Naive thymus-derived CD8-positive, alpha-beta T cell (primary cell): ENCODE measurements at regions not wholly inside any gene's neighbourhood (a gene's known extent, or its start where the extent isn't known, plus 50 kb on each side); places are given as distances from the start of the nearest gene placed in this dataset.
A peak's percentile ranks its signal among the peaks of the same experiment; 100 is the strongest.

Experiments used
- ATAC-seq, 2 donors: fragments of 150-1000 bp; cut with Tn5 transposase in 1 of 2; sonication (Bioruptor Pico), chemical (Tn5 transposase) in 1 of 2; 1 replicate in 1 of 2; 2 replicates in 1 of 2; pipeline ENCODE4 v1.10.0; 2021; ENCODE audit warnings: mild to moderate bottlenecking in 2 of 2, moderate library complexity in 2 of 2
- POLR2A ChIA-PET: fragments of 350-600 bp; sonication (Branson Sonifier 250); formaldehyde crosslinking; loops from one replicate; lab custom pipeline; 2021; ENCODE audit warnings: antibody characterized with exemption; lab: Charles Lee
- DNase-seq, 10 donors: peaks; one replicate each; pipeline versions ENCODE4 v3.0.0 to v3.0.0-alpha.2; 2020 to 2022
- H3K27ac Mint-ChIP-seq, 10 donors: one replicate each; pipeline ENCODE4 v1.8.0; 2020 to 2022; ENCODE audit warnings: mild to moderate bottlenecking in 10 of 10, mixed read lengths in 10 of 10, moderate library complexity in 4 of 10, inconsistent platforms in 1 of 10
- H3K27me3 Mint-ChIP-seq, 5 donors: one replicate each; pipeline ENCODE4 v1.8.0; 2021 to 2022; ENCODE audit warnings: mixed read lengths in 5 of 5
- H3K36me3 Mint-ChIP-seq, 3 donors: one replicate each; pipeline ENCODE4 v1.8.0; 2020 to 2022; ENCODE audit warnings: mixed read lengths in 3 of 3, mild to moderate bottlenecking in 2 of 3, inconsistent platforms in 1 of 3
- H3K4me1 Mint-ChIP-seq, 4 donors: one replicate each; pipeline ENCODE4 v1.8.0; 2021 to 2022; ENCODE audit warnings: mixed read lengths in 4 of 4
- H3K4me3 Mint-ChIP-seq, 10 donors: one replicate each; pipeline ENCODE4 v1.8.0; 2020 to 2022; ENCODE audit warnings: mild to moderate bottlenecking in 10 of 10, mixed read lengths in 10 of 10, moderate library complexity in 6 of 10, inconsistent platforms in 1 of 10
- H3K9me3 Mint-ChIP-seq, 9 donors: one replicate each; pipeline ENCODE4 v1.8.0; 2020 to 2022; ENCODE audit warnings: mixed read lengths in 9 of 9, mild to moderate bottlenecking in 3 of 9, inconsistent platforms in 1 of 9, moderate library complexity in 1 of 9

GRCh38 chr9:15113288-15113687 lies 193.7 kb downstream of the TTC39B start:
- peaks cover 0 to 7% (median 0%) of the 10 kb centered on the region in 5 donors for H3K27me3 Mint-ChIP-seq
- no peak overlapping the region for H3K4me3 Mint-ChIP-seq
- H3K4me1 Mint-ChIP-seq = no peaks in the 10 kb centered on the region
- POLR2A ChIA-PET = no interaction called here
- ATAC-seq = no peak
- no peaks in the 10 kb centered on the region for H3K36me3 Mint-ChIP-seq
- H3K9me3 Mint-ChIP-seq = no peaks in the 10 kb centered on the region
- no peak for DNase-seq
- H3K27ac Mint-ChIP-seq = no peak overlapping the region

DNA sequence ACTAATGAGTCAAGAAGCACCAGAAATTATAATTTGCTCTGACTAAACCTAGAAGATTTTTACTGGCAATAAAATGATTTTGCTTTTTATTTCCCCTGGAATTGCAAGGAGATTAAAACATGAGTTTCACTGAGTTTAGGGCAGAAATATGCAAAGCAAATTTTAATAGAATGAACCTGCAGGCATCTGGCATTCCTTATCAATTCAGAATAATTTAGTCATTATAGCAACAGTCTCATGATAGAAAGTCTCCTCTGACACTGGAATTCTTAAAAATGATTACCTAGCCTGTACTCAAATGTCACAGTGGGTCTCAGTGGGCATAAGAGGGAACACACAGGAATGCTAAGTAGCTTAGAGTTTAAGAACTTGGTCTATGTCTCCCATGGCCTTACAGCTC lies 195.9 kb downstream of the TTC39B start:
- POLR2A ChIA-PET = no interaction called here
- Mint-ChIP-seq H3K27ac (no peak overlapping the region), H3K4me1 (no peaks in the 10 kb centered on the region), H3K27me3 (peaks cover 0 to 4% (median 0%) of the 10 kb centered on the region in 5 donors), H3K4me3 (no peak overlapping the region), H3K9me3 (no peaks in the 10 kb centered on the region), H3K36me3 (no peaks in the 10 kb centered on the region)
- no peak for DNase-seq
- ATAC-seq = no peak

DNA sequence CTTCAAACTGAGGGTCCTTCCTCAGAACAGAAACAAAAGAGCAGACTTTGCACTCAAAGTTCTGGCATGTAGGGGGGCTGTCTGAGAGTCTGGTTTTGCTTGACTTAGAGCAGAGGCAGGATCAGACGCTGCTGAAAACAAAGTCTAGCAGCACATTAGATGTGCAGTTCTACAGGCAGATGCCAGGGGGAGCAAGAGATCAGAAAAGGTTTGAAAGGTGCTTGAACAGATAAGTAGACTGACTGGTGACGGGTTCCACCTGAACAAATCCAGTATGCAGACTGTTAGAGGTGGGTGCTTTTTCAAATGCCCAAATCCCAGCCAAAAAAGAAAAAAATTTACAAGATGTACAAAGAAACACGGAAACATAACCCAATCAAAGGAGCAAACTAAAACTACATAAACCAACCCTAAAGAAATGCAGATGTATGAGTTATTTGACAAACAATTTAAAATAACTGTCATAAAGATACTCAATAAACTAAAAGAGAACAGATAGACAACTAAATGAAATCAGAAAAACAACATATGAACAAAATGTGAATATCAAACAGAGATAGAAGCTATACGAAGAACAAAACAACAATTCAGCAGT lies 194.7 kb upstream of the FREM1 start:
- H3K27ac Mint-ChIP-seq = no peak overlapping the region
- H3K4me1 Mint-ChIP-seq = peaks cover 0 to 2% (median 0%) of the 10 kb centered on the region in 4 donors
- DNase-seq (peak; percentile 4 to 63 (median 40)), ATAC-seq (peak; percentile 58 to 65)
- no peaks in the 10 kb centered on the region for H3K9me3 Mint-ChIP-seq
- POLR2A ChIA-PET = interaction anchor here (0.8 kb wide), 1 partner anchor 31 kb away, joined by 3 read pairs; no protein-coding TSS in a partner anchor
- peaks cover 5 to 16% (median 7%) of the 10 kb centered on the region in 5 donors for H3K27me3 Mint-ChIP-seq
- no peak overlapping the region for H3K4me3 Mint-ChIP-seq
- H3K36me3 Mint-ChIP-seq = no peaks in the 10 kb centered on the region

GRCh38 chr9:15103290-15103689 lies 193.1 kb upstream of the FREM1 start:
- H3K36me3 Mint-ChIP-seq = no peaks in the 10 kb centered on the region
- H3K27me3 Mint-ChIP-seq = peaks cover 5 to 16% (median 7%) of the 10 kb centered on the region in 5 donors
- DNase-seq = no peak
- H3K4me3 Mint-ChIP-seq = no peak overlapping the region
- no peak overlapping the region for H3K27ac Mint-ChIP-seq
- peaks cover 0 to 2% (median 0%) of the 10 kb centered on the region in 4 donors for H3K4me1 Mint-ChIP-seq
- POLR2A ChIA-PET = no interaction called here
- no peaks in the 10 kb centered on the region for H3K9me3 Mint-ChIP-seq
- no peak for ATAC-seq

- Mint-ChIP-seq H3K4me1 (peaks cover 0 to 2% (median 0%) of the 10 kb centered on the region in 4 donors), H3K9me3 (no peaks in the 10 kb centered on the region), H3K4me3 (no peak overlapping the region), H3K36me3 (no peaks in the 10 kb centered on the region), H3K27ac (no peak overlapping the region), H3K27me3 (peaks cover 5 to 26% (median 13%) of the 10 kb centered on the region in 5 donors)
- DNase-seq (no peak), ATAC-seq (no peak)
- POLR2A ChIA-PET = no interaction called here
These were observed 190.9 kb upstream of the FREM1 start for GRCh38 chr9:15101095-15101494.

DNA sequence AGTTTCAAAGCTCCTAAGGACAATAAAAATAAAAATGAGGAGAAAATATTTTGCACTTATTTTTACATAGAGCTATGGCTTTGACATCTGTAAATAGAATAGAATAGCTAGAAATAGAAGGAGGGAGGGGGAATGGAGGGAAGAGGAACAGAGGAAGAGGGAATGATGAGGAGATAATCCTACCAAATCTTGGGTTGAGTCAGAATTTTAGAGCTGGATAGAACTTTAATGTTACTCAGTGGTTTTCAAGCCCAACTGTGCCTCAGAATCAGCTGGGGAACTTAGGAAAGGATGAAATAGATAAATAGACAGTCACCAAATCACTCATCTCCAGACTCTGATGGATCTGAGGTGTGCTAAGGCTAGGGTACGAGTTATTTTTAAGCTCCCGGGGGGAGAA lies 190.3 kb upstream of the FREM1 start:
- no peak for ATAC-seq
- no peaks in the 10 kb centered on the region for H3K36me3 Mint-ChIP-seq
- no peak overlapping the region for H3K27ac Mint-ChIP-seq
- no peak overlapping the region for H3K4me3 Mint-ChIP-seq
- POLR2A ChIA-PET = no interaction called here
- peaks cover 0 to 2% (median 0%) of the 10 kb centered on the region in 4 donors for H3K4me1 Mint-ChIP-seq
- no peaks in the 10 kb centered on the region for H3K9me3 Mint-ChIP-seq
- H3K27me3 Mint-ChIP-seq = peaks cover 5 to 21% (median 9%) of the 10 kb centered on the region in 5 donors
- no peak for DNase-seq

- POLR2A ChIA-PET = no interaction called here
- H3K36me3 Mint-ChIP-seq = no peaks in the 10 kb centered on the region
- DNase-seq (no peak), ATAC-seq (no peak)
- H3K4me1 Mint-ChIP-seq = no peaks in the 10 kb centered on the region
- H3K27ac Mint-ChIP-seq = no peak overlapping the region
- H3K27me3 Mint-ChIP-seq = peaks cover 0 to 10% (median 6%) of the 10 kb centered on the region in 5 donors
- no peaks in the 10 kb centered on the region for H3K9me3 Mint-ChIP-seq
- no peak overlapping the region for H3K4me3 Mint-ChIP-seq
These were observed 186.7 kb upstream of the FREM1 start for GRCh38 chr9:15096972-15097371.

GRCh38 chr9:15086778-15087324 lies 176.6 kb upstream of the FREM1 start:
- no peaks in the 10 kb centered on the region for H3K9me3 Mint-ChIP-seq
- H3K27me3 Mint-ChIP-seq = peaks cover 0 to 2% (median 0%) of the 10 kb centered on the region in 5 donors
- no peaks in the 10 kb centered on the region for H3K36me3 Mint-ChIP-seq
- POLR2A ChIA-PET = no interaction called here
- DNase-seq = no peak
- H3K4me3 Mint-ChIP-seq = no peak overlapping the region
- no peak for ATAC-seq
- H3K4me1 Mint-ChIP-seq = no peaks in the 10 kb centered on the region
- no peak overlapping the region for H3K27ac Mint-ChIP-seq

DNA sequence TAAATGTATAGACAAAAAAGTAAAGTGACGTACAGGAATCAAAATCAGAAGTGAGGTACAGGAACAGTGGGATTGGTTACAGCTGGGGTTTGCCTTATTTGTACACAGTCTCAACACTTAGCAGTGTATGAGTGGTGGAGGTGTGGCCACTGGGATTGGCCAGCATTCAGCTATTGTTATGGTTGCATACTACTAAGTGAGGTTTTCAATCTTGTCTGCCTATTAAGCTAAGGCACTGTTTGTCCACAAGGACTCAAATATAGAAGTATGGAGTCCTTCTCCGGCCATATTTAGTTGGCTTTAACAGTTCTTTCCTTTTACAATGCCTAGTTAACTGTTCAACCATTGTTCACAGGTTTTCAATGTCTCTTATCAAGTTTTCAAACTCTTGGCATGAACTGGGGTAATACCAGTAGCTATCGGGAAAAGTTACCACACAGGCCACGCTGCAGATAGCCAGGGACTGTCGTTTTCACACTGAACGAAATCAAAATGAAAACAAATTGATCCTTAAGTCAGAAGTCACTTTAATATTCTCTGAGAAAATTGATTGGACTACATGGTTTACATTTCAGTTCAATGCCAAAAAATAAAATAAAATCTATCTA lies 176.0 kb upstream of the FREM1 start:
- H3K4me3 Mint-ChIP-seq = no peak overlapping the region
- H3K9me3 Mint-ChIP-seq = no peaks in the 10 kb centered on the region
- H3K4me1 Mint-ChIP-seq = no peaks in the 10 kb centered on the region
- POLR2A ChIA-PET = no interaction called here
- H3K36me3 Mint-ChIP-seq = no peaks in the 10 kb centered on the region
- peaks cover 0 to 2% (median 0%) of the 10 kb centered on the region in 5 donors for H3K27me3 Mint-ChIP-seq
- no peak overlapping the region for H3K27ac Mint-ChIP-seq
- no peak for ATAC-seq
- DNase-seq = no peak

DNA sequence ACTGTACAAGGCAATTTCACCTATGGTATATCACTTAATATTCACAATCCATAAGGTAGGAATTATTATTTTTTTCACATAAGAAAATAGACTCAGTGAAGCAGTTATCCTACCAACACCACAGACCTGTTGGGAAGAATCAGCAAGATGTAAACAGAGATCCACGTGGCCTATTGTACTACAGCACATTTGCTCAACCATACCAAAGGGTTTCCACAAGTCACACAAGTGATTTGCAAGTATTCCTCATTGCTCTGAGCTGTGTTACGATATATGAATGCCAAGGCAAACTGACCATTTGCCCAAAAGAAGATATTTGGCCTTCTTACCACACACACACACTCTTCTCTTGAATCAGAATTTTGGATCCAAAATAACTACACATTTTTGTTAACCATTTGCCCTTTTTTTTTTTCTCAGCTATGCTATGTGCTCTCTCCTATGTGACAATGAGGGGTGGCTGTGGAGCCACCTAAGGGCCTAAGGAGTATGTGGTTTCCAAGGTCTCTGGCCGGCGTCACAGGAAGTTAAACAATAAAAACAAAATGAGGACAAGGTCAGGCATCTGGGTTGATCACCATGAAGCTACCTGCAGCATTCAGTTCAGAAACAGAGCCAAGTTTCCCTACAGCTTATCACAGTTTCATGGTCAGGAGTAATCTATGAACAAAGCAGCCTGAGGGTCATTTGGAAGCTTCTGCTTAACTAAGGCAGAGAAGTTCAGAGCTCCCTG lies 171.0 kb upstream of the FREM1 start:
- no peak for DNase-seq
- Mint-ChIP-seq H3K27me3 (peaks cover 0 to 10% (median 0%) of the 10 kb centered on the region in 5 donors), H3K4me3 (no peak overlapping the region), H3K4me1 (no peaks in the 10 kb centered on the region), H3K9me3 (no peaks in the 10 kb centered on the region), H3K36me3 (no peaks in the 10 kb centered on the region), H3K27ac (no peak overlapping the region)
- ATAC-seq = no peak
- POLR2A ChIA-PET = no interaction called here

GRCh38 chr9:15080401-15080800 lies 170.2 kb upstream of the FREM1 start:
- H3K4me1 Mint-ChIP-seq = no peaks in the 10 kb centered on the region
- no peaks in the 10 kb centered on the region for H3K36me3 Mint-ChIP-seq
- H3K27ac Mint-ChIP-seq = no peak overlapping the region
- no peak overlapping the region for H3K4me3 Mint-ChIP-seq
- POLR2A ChIA-PET = no interaction called here
- H3K9me3 Mint-ChIP-seq = peaks cover 0 to 3% (median 0%) of the 10 kb centered on the region in 9 donors
- no peak for ATAC-seq
- DNase-seq = no peak
- peaks cover 0 to 10% (median 0%) of the 10 kb centered on the region in 5 donors for H3K27me3 Mint-ChIP-seq

DNA sequence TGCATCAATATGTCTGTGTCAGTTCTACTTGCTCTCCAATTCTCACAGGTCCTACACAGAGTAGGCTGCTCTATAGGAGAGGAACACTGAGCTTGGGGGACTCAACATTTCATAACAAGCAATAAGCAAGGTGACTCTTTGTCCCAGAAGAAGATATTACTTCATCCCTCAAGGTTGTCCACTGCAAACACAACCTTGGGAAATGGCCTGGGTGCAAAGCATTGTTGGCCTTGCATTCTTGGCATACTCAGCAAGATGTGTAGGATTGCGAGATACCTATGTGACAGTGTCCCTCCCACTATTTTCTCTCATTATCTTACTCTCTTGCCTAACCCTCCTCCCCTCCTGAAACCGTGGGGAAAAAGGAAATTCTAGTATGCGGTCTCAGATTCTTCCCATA lies 169.8 kb upstream of the FREM1 start:
- Mint-ChIP-seq H3K27ac (no peak overlapping the region), H3K4me3 (no peak overlapping the region), H3K4me1 (no peaks in the 10 kb centered on the region)

More for the DNA sequence above, 169.8 kb upstream of the FREM1 start:
- POLR2A ChIA-PET = no interaction called here
- no peaks in the 10 kb centered on the region for H3K36me3 Mint-ChIP-seq
- peaks cover 0 to 14% (median 3%) of the 10 kb centered on the region in 5 donors for H3K27me3 Mint-ChIP-seq
- H3K9me3 Mint-ChIP-seq = peaks cover 0 to 7% (median 0%) of the 10 kb centered on the region in 9 donors
- no peak for DNase-seq
- no peak for ATAC-seq
